ENCODE measurements at regions not wholly inside any gene's neighbourhood (a gene's known extent, or its start where the extent isn't known, plus 50 kb on each side); places are given as distances from the start of the nearest gene placed in this dataset.
"Not testable (repeated sequence)": the region's sequence is repeated elsewhere in the genome, so short reads cannot be mapped to it uniquely, and the experiment has no call there.

- TF ChIP-seq, protein P1, sequence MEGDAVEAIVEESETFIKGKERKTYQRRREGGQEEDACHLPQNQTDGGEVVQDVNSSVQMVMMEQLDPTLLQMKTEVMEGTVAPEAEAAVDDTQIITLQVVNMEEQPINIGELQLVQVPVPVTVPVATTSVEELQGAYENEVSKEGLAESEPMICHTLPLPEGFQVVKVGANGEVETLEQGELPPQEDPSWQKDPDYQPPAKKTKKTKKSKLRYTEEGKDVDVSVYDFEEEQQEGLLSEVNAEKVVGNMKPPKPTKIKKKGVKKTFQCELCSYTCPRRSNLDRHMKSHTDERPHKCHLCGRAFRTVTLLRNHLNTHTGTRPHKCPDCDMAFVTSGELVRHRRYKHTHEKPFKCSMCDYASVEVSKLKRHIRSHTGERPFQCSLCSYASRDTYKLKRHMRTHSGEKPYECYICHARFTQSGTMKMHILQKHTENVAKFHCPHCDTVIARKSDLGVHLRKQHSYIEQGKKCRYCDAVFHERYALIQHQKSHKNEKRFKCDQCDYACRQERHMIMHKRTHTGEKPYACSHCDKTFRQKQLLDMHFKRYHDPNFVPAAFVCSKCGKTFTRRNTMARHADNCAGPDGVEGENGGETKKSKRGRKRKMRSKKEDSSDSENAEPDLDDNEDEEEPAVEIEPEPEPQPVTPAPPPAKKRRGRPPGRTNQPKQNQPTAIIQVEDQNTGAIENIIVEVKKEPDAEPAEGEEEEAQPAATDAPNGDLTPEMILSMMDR (tag by site-specific recombination; IDR thresholded peaks at IDR 0.05) = not testable (repeated sequence)
- TF ChIP-seq TSHZ1 (tag by site-specific recombination; IDR thresholded peaks at IDR 0.05; ENCODE audit: borderline replicate concordance) = not testable (repeated sequence)
- TF ChIP-seq, protein P2, sequence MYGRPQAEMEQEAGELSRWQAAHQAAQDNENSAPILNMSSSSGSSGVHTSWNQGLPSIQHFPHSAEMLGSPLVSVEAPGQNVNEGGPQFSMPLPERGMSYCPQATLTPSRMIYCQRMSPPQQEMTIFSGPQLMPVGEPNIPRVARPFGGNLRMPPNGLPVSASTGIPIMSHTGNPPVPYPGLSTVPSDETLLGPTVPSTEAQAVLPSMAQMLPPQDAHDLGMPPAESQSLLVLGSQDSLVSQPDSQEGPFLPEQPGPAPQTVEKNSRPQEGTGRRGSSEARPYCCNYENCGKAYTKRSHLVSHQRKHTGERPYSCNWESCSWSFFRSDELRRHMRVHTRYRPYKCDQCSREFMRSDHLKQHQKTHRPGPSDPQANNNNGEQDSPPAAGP (tag by site-specific recombination; IDR thresholded peaks at IDR 0.05) = not testable (repeated sequence)
Observed at GRCh38 chr7:76839879-76840278, 192.3 kb downstream of the SPDYE17 start.
